Activated CD4-positive, alpha-beta T cell treated with anti-CD3 and anti-CD28 coated beads, Interleukin-2, amount 50 U/mL, for 48 hours (primary cell): ENCODE measurements at regions not wholly inside any gene's neighbourhood (a gene's known extent, or its start where the extent isn't known, plus 50 kb on each side); places are given as distances from the start of the nearest gene placed in this dataset.

Source experiments
- DNase-seq, 2 experiments: peaks; one replicate each; pipeline ENCODE4 v3.0.0-alpha.2; 2020

GRCh38 chr2:41947701-41948396 lies 100.0 kb upstream of the PKDCC start:
- no peak for DNase-seq

GRCh38 chr2:41948397-41948763 lies 99.4 kb upstream of the PKDCC start:
- DNase-seq = no peak

- no peak for DNase-seq
Observed at GRCh38 chr2:41949091-41949882, 98.5 kb upstream of the PKDCC start.

GRCh38 chr2:41949883-41950665 lies 97.7 kb upstream of the PKDCC start:
- no peak for DNase-seq

- no peak for DNase-seq
Observed at GRCh38 chr2:41950666-41950960, 97.2 kb upstream of the PKDCC start.

DNA sequence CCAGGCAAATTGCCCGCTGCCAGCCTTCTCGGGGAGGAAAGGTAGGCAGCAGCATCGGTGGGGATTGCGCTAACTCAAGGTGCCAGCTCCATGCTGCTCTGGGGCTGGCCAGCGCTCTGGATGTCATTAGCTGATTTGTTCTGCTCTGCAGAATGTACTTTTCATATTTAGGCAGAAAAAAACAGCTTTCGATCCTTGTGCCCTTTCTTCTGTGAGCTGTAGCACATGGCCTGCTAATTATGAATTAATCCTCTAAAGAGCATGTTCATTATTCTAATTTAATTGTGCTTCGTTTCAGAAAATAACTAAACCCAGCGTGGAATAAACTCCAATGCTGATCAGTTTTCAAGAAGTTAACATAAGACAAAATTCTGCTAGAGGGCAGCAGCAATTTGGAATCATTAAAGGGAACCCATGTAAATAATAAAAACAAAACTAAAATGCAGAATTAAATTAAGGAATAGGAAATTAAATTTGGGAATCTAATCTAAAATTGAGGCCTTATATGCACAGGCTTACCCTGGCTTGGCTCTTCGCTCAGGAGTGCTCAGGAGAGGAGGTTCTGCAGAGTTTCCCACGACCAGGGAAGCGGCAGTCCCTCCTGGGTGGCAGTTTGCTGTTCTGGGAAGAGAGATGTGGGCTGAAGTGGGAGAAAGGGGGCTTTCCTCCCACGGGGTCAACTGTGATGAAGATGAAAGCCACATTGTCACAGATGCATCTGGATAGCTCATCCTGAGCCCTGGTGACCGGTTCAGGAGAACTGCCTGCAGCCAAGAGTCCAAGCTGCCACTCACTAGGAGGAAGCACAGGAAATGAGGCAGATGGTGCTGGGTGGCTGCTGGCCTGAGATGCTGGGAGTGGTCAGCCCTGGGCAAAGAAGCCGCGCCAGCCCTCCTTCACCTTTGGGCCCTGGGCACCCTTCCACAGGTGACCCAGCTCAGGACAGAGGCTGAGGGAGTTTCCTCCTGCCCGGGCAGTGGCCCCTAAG lies 93.2 kb upstream of the PKDCC start:
- DNase-seq = no peak

GRCh38 chr2:41955316-41956043 lies 92.3 kb upstream of the PKDCC start:
- no peak for DNase-seq

DNA sequence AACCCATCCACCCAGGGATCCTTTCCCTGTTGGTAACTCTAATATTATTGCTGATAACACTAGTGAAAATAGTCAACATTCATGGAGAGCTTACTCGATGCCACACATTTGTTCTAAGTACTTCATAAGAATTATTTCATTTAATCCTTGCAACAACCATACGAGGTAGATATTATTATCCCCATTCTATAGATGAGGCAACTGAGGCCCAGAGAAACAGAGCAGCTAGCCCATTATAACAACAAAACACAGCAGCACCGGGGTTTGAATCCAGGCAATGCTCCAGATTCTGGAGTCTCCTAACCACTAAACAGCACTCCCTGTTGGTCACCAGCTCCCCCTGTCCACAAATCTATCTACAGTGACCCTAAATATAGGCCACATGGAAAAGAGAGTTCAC lies 90.4 kb upstream of the PKDCC start:
- no peak for DNase-seq

DNA sequence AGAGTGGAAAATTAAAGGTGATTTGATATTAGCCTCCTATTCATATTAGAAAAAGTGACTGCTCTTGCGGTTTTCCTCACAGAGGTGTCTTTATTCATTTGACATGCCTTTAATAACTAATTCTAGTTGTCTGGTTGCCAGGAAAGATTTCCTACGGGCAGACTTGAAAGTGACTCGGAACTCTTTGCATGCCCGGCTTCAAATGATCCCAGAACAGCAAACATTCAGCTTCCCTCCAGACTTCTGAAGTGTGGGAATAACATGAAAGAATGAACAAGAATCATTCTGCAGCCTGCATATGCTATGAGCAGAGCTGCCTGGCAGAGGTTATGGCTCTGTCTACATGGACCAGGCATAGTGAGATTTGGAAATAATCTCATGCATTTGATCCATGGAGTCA lies 89.6 kb upstream of the PKDCC start:
- DNase-seq = no peak

DNA sequence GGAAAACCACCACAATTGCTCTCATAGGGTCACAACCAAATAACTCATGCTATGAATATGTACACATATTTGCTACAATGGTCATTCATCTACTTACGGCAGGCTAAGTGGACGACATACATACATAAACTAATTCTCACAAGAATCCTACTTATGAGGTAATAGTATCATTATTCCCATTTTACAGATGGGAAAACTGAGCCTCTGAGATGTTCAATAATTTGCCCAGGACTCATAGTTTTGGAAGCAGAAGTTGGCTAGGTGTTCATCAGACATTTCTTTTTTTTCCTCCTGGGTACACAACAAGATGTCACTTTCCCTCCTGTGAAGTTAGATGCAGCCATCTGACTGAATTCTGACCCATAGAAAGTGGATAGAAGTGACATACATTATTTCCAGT lies 89.0 kb upstream of the PKDCC start:
- no peak for DNase-seq

- no peak for DNase-seq
Observed at GRCh38 chr2:41959760-41960159, 88.1 kb upstream of the PKDCC start.

DNA sequence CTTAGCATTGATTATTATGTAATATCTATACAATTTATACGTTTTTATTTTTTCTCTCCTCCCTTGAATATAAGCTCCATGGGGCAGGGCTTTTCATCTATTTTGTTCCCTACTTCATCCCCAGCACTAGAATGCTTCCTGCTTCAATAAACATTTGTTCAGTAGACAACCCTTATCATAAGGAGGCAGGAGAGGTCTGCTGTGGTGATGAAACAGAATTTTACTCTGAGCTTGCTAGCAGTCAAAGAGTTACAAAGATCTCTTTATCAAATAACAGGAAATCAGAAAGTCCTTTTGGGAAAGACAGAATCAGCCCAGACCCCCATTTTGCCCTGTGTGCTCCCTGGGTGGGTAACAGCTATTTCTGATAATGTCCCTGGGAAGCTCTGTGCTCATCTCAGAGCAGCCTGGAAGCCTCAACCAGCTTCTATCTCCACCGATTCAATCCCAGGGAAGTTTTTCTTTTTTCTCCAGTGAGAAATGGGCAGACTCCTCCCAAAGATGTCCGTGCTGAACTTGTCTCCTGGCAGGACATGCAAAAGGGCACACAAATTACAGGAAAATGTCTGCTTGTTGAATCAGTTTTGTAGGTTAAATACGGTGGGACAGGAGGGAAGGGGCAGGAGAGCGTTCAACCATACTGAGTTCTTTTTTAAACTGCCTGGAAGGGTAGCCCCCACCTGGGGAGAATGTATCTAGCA lies 84.7 kb upstream of the PKDCC start:
- no peak for DNase-seq

DNA sequence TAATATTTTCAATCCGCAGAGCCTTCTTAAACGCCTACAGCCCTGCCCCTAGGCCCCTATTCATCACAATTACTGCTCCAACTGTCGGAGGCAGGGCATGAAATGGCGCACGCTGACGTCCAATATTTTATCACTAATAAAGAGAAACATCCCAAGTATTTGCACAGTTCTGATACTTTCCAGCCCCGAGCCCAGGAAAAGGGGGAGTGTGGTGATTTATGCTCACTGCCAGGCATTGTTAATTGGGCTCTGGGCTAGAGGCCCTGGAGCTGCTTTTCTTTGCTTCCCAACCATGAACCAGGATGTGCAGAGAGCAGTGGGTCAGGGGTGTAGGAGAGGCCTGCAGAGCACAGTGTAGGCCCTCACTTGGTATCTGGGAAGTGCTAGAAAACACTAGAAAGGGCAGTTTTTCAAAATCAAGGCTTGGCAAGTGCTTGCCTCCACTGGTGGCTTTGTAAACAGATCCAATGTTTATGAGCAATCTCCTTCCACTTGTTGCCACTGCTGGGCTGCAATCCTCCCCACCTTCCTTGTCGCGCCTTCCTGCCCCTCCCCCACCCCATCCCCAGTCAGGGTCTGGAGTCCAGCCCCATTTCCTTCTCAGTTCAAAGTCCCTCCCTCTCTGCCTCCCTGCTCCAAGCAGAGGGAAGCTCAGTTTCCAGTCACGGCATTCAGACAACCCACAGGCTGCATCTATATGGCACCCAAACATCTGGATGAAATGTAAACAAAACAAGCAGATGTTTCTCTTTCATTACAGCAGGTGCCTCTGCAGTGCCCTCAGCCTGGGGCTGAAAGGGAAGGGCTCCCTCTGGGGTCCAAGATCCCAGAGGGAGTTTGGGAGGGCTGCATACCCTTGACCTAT lies 83.9 kb upstream of the PKDCC start:
- no peak for DNase-seq

- DNase-seq = no peak
Observed at GRCh38 chr2:41965173-41965908, 82.5 kb upstream of the PKDCC start.

DNA sequence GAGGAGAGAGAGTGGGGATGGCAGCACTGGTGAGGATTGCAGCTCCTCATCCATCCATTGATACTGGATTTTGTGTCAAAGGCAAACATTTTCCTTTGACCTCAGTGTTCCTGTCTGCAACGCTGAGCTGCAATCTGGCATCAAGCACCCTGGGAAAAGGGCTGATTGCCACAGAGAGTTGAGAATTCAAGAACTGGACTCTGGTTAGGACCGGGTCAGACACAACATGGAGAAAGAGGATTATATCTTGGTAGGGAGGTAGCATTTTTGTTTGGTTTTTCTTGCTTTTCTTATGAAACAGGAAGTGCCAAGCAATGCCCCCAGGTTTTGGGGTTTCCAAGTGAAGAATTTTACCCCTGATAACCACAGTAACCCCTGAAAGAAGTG lies 81.9 kb upstream of the PKDCC start:
- no peak for DNase-seq

GRCh38 chr2:41966431-41966893 lies 81.4 kb upstream of the PKDCC start:
- DNase-seq = no peak

- DNase-seq = no peak
Observed at GRCh38 chr2:41966920-41967319, 80.9 kb upstream of the PKDCC start.

GRCh38 chr2:41967476-41968181 lies 80.2 kb upstream of the PKDCC start:
- DNase-seq = no peak

GRCh38 chr2:41968182-41968578 lies 79.6 kb upstream of the PKDCC start:
- DNase-seq = no peak
